RWPE2 (cell line): ENCODE measurements at regions not wholly inside any gene's neighbourhood (a gene's known extent, or its start where the extent isn't known, plus 50 kb on each side); places are given as distances from the start of the nearest gene placed in this dataset.

Experiments used
- ATAC-seq: fragments of 200-7000 bp; cut with Tn5 transposase; 3 replicates; pipeline ENCODE4 v1.9.1; 2021; ENCODE audit warnings: low read depth
- DNase-seq: peaks from one replicate; pipeline ENCODE4 v3.0.0-alpha.2; 2020; ENCODE audit warnings: low spot score
- H3K27ac ChIP-seq: fragments of 450-650 bp; 2 replicates; pipeline ENCODE4 v1.5.1; 2017; ENCODE audit warnings: mild to moderate bottlenecking; ENCODE audit not compliant: poor library complexity, severe bottlenecking
- H3K27me3 ChIP-seq: fragments of 250-450 bp; sonication (Bioruptor Pico); 2 replicates; pipeline ENCODE4 v1.5.1; 2021; ENCODE audit warnings: mild to moderate bottlenecking, moderate library complexity; ENCODE audit not compliant: insufficient read depth, poor library complexity, severe bottlenecking
- H3K36me3 ChIP-seq: fragments of 250-450 bp; sonication (Bioruptor Pico); 2 replicates; pipeline ENCODE4 v1.5.1; 2020; ENCODE audit warnings: low read depth, mild to moderate bottlenecking, moderate library complexity
- H3K4me1 ChIP-seq: fragments of 250-450 bp; sonication (Bioruptor Pico); 2 replicates; pipeline ENCODE4 v1.5.1; 2021; ENCODE audit warnings: mild to moderate bottlenecking, moderate library complexity; ENCODE audit not compliant: insufficient read depth, poor library complexity, severe bottlenecking
- H3K4me3 ChIP-seq: fragments of 250-450 bp; sonication (Bioruptor Pico); 2 replicates; pipeline ENCODE4 v1.5.1; 2021; ENCODE audit warnings: mild to moderate bottlenecking, moderate library complexity; ENCODE audit not compliant: severe bottlenecking
- H3K9me3 ChIP-seq: fragments of 250-450 bp; sonication (Bioruptor Pico); 2 replicates; pipeline ENCODE4 v1.5.1; 2021; ENCODE audit warnings: mild to moderate bottlenecking, moderate library complexity; ENCODE audit not compliant: severe bottlenecking
- CTCF ChIP-seq: fragments of 450-650 bp; IDR thresholded peaks from one replicate; pipeline ENCODE4 v1.5.1; 2017; ENCODE audit warnings: mild to moderate bottlenecking, moderate library complexity; ENCODE audit not compliant: poor library complexity, severe bottlenecking

- DNase-seq (no peak), ATAC-seq (no peak)
- Histone ChIP-seq H3K36me3 (no peaks in the 10 kb centered on the region), H3K4me1 (peaks cover 43% of the 10 kb centered on the region), H3K27me3 (no peaks in the 10 kb centered on the region), H3K9me3 (no peaks in the 10 kb centered on the region), H3K27ac (peak overlapping the region; percentile 71), H3K4me3 (no peak overlapping the region)
- TF ChIP-seq CTCF, result no peak
These were observed 73.6 kb upstream of the MAOA start for GRCh38 chrX:43582540-43582913.

GRCh38 chrX:43585922-43586321 is 70.2 kb upstream of the MAOA start:
- no peak for ATAC-seq
- H3K4me1 ChIP-seq, result peaks cover 50% of the 10 kb centered on the region
- no peaks in the 10 kb centered on the region for H3K9me3 ChIP-seq
- H3K27me3 ChIP-seq, result no peaks in the 10 kb centered on the region
- no peak overlapping the region for H3K27ac ChIP-seq
- no peak overlapping the region for H3K4me3 ChIP-seq
- DNase-seq, result no peak
- TF ChIP-seq CTCF, result no peak
- no peaks in the 10 kb centered on the region for H3K36me3 ChIP-seq

- ATAC-seq (no peak), DNase-seq (no peak)
- no peaks in the 10 kb centered on the region for H3K36me3 ChIP-seq
- H3K9me3 ChIP-seq, result no peaks in the 10 kb centered on the region
- no peak overlapping the region for H3K27ac ChIP-seq
- H3K27me3 ChIP-seq, result no peaks in the 10 kb centered on the region
- H3K4me1 ChIP-seq, result peaks cover 41% of the 10 kb centered on the region
- no peak for TF ChIP-seq CTCF
- no peak overlapping the region for H3K4me3 ChIP-seq
These were observed 69.3 kb upstream of the MAOA start for GRCh38 chrX:43586830-43587229.

- no peaks in the 10 kb centered on the region for H3K9me3 ChIP-seq
- no peak overlapping the region for H3K4me3 ChIP-seq
- no peak for TF ChIP-seq CTCF
- H3K27me3 ChIP-seq, result no peaks in the 10 kb centered on the region
- ATAC-seq, result peak; percentile 68
- no peaks in the 10 kb centered on the region for H3K36me3 ChIP-seq
- peak overlapping the region; percentile 79 for H3K27ac ChIP-seq
- H3K4me1 ChIP-seq, result peaks cover 13% of the 10 kb centered on the region
- DNase-seq, result no peak
These were observed 66.4 kb upstream of the MAOA start for GRCh38 chrX:43589735-43590134.

GRCh38 chrX:43590150-43590549 is 65.9 kb upstream of the MAOA start:
- DNase-seq, result no peak
- Histone ChIP-seq H3K4me1 (peaks cover 13% of the 10 kb centered on the region), H3K36me3 (no peaks in the 10 kb centered on the region), H3K27me3 (no peaks in the 10 kb centered on the region), H3K27ac (peak overlapping the region; percentile 79), H3K9me3 (no peaks in the 10 kb centered on the region), H3K4me3 (no peak overlapping the region)
- no peak for TF ChIP-seq CTCF
- ATAC-seq, result peak; percentile 41; the same call in 1 of the 3 replicates
